HG02763 (cell line): ENCODE measurements at regions not wholly inside any gene's neighbourhood (a gene's known extent, or its start where the extent isn't known, plus 50 kb on each side); places are given as distances from the start of the nearest gene placed in this dataset.
"Not testable (repeated sequence)": the region's sequence is repeated elsewhere in the genome, so short reads cannot be mapped to it uniquely, and the experiment has no call there.

Source experiments
- ATAC-seq: cut with Tn5 transposase; IDR thresholded peaks from one replicate; pipeline ENCODE4 v1.9.1; 2021; ENCODE audit warnings: mild to moderate bottlenecking, moderate library complexity; ENCODE audit not compliant: unreplicated experiment

- ATAC-seq = no peak
Observed at GRCh38 chr6:100322886-100323285, 141.8 kb downstream of the SIM1 start.

- ATAC-seq = no peak
Observed at GRCh38 chr6:100320686-100321085, 144.0 kb downstream of the SIM1 start.

DNA sequence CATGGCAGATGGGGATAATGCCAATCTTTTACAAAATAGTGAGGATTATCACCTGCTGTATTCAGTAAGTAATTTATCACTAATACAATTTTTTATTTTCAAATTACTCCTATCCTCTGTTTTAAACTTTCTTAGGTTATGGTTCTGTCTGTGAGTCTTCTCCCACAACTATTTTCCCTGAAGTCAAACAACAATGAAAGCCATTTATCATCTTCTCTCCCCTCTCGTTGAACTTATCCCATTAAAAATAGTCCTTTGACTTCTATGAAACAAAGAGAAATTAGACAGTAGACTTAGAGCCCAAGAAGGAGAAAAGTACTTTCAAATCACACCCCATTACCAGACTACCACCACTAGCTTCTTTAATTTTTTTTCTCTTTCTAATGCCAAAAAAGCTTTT lies 147.7 kb downstream of the SIM1 start:
- no peak for ATAC-seq

DNA sequence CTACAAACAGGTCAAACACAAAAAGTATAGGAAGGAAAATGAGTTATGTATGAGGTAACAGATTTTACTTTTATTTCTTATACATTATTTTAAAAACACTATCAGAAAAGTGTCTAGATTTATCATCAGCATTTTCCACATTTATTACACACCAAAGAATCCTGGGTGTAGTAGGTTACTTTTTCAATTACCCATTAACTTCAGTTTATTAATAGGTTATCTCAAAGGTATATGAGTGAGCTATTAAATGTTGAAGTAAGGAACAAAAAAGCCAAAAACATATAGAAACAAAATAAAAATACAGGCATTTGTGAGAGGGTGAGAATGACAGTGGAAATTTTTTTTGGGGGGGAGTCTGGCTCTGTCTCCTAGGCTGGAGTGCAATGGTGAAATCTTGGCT lies 150.5 kb downstream of the SIM1 start:
- no peak for ATAC-seq

DNA sequence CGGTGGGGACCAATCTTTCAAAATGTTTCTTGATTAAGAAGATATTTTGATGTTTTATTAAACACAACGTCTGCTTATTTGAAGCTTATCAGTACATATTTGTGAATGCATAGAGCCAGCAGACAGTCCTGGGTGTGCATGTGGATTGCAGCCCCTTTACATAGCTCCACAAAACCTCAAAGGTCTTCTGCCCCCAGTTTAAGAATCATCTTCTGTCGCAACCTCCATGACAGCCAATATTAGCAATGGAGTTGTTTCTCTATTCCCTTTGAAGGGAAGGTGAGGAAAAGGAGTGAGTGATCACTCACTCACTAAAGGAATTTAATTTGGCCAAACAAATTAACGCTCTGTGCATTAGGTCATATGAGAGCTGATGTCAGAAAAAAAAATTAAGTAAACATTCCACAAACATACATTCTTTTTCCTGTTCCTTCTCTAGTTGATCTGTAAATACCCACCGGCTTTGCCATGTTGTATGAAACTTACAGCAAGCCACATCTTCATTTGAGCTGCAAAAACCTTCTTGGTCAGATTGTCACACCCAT lies 152.9 kb downstream of the SIM1 start:
- ATAC-seq = no peak

DNA sequence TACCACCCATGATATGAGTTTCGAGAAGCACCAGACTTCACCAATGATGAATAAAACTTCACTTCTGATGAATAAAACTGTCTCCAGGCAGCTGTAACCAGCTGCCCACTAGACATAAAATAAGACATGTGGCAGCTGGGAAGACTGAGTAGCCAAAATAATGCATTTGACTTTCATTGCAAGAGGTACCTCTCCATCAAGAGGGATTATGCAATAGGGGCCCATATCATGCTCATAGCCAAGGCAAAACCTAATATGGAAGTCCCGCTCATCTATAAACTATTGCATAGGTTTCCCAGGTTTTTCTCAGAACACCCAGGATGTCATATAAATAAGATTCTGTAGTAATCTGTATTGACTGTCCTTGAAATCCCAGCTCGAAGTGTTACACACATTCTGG lies 155.5 kb downstream of the SIM1 start:
- ATAC-seq = no peak

- no peak for ATAC-seq
Observed at GRCh38 chr6:100307561-100307960, 157.2 kb downstream of the SIM1 start.

DNA sequence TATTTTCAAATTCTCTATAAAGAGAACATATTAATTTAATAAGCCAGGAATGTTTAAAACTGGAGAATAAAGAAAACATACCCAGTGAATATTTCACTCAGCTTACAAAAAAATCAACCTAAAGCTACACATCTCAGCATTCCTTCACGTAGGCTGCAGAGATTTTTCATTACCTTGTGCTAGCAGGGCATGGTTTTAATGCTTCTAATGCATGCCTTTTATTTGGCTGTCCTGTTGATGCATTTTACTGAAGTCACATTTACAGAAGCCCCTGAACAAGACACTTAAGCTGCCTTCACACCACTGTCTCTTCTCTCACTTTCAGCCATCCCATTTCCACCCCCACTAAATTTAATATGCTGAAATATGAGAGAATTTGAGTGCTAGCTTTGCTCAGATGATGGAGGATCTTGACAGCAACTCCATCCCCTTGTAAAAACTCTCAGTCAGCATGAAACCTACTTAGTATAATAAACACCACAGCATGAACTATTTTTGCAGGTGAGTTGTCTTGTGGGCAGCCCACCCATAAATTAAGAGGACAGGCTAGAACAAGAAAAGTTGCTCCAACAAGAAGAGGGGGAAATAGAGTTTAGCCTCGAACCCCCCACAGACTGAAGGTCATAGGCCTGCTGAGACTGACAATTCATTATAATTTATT lies 159.4 kb downstream of the SIM1 start:
- no peak for ATAC-seq

- no peak for ATAC-seq
Observed at GRCh38 chr6:100304575-100304974, 160.1 kb downstream of the SIM1 start.

DNA sequence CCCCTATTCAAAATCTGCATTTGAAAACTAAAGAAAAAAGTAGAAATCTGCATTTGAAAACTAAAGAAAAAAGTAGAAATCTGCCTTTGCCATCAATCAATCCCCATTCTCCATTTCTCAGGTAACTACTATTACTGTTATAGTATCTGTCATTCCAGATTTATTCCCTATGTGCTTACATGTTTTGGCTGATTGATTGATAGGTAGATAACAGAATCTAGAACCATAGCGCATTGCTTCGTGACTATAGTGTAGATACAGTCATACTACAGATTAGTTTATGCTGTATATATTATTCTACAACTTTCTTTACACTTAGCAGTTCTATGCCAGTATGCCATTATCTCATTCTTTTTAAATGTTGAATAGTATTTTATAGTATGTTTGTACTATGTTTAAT lies 163.0 kb downstream of the SIM1 start:
- no peak for ATAC-seq

DNA sequence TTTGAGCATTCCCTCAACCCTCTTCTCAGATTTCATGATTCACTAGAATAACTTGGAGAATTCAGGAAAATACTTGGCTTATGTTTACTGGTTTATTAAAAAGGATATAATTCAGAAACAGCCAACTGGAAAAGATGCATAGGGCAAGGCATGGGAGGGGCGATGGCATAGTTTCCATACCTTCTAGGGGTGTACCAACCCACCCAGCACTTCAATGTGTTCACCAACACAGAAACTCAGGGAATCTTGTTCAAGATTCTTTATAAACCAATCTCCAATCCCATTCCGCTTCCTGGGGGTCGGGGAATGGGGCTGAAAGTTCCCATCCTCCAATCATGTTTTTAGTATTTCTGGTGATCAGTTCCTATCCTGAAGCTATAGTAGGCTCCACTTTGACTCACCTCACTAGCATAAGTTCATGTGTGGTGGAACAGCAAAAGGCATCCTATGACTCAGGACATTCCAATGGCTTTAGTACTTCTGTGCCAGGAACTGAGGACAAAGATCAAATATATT lies 164.4 kb downstream of the SIM1 start:
- no peak for ATAC-seq

- no peak for ATAC-seq
Observed at GRCh38 chr6:100296810-100297544, 167.7 kb downstream of the SIM1 start.

GRCh38 chr6:100295172-100295571 lies 169.5 kb downstream of the SIM1 start:
- ATAC-seq = not testable (repeated sequence)

DNA sequence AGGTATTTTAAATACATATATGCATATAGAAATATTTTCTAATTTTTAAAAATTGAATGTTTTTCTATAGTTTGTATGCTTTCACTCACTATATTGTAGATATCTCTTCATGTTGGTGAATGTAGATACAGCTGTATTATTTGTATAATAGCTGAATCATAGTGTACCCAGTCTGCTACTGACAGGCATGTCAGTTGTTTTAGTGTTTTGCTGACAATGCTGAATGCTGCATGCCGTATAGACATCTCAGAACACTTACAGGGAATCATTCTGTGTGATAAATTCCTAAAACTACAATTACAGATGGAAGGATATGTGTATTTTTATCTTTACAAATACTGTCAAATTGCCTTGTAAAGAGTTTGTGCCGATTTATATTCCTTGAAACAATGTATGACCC lies 175.4 kb downstream of the SIM1 start:
- ATAC-seq = no peak

- ATAC-seq = no peak
Observed at GRCh38 chr6:100288311-100288710, 176.4 kb downstream of the SIM1 start.

DNA sequence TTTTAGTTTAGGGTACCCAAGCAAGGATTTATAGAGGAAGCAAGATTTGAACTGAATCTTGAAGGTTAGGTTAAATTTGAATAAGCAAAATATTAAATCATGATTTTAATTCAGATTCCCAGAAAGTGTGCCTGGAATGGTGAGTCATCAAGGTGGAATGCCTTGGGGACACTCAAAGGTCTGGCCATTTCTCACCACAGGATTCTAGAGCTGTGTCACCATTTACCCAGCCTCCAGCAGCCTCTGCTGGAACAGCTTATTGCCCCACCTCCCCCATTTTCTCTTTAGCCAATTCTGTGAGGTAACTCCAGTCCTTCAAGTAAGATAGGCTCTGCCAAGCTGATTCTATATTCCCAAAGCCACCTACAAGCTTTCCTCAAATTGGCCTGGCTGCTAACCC lies 181.4 kb downstream of the SIM1 start:
- ATAC-seq = no peak

DNA sequence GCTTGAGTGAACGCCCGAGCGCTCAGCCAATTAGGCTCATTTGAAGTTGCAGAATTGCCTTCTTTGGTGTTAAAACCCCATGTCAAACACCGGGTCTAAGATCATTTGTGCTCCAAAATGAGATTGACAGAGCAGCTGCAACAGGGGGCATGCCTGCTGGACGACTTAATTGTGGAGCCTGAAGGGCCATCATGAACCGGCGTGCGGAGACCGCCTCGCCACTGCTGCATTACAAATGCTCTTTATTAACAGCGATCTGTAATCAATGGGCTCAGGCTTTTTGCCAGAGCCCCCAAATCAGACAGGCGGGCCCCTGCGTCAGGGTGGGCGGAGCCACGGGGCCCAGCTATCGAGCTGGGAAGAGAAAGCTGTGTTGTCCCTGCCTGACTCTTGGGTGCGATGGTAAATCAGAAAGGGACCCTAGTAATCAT lies 183.2 kb downstream of the SIM1 start:
- ATAC-seq = no peak

GRCh38 chr6:100276311-100277057 lies 188.2 kb downstream of the SIM1 start:
- ATAC-seq = no peak

GRCh38 chr6:100274147-100274546 lies 190.6 kb downstream of the SIM1 start:
- no peak for ATAC-seq

- no peak for ATAC-seq
Observed at GRCh38 chr6:100271625-100272024, 193.1 kb downstream of the SIM1 start.

DNA sequence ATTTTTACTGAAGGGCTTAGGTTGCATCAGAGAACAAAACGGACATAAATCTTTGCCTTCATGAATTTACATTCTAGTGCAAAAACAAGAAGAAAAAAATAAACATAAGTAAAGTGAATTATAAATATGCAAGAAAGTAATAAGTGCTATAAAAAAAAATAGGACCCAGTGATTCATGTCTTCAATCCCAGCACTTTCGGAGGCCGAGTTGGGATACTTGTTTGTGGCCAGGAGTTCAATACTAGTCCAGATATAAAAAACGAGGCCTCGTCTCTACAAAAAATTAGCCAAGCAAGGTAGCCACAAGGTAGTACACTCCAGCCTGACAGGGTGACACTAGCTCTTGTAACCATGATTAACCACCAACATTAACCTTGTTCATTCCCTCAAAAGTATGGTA lies 193.5 kb downstream of the SIM1 start:
- ATAC-seq = no peak
